GM23338 (cell line): ENCODE measurements at regions not wholly inside any gene's neighbourhood (a gene's known extent, or its start where the extent isn't known, plus 50 kb on each side); places are given as distances from the start of the nearest gene placed in this dataset.

Source experiments
- ATAC-seq: fragments of 200-7000 bp; cut with Tn5 transposase; 3 replicates; pipeline ENCODE4 v1.9.1; 2020
- DNase-seq: peaks from one replicate; pipeline ENCODE4 v3.0.0-alpha.2; 2015; ENCODE audit warnings: low spot score
- H2AFZ ChIP-seq: fragments of 200-600 bp; sonication (generic); 2 replicates; pipeline ENCODE4 v1.8.0; 2016; ENCODE audit warnings: antibody characterized with exemption, mild to moderate bottlenecking, moderate library complexity
- H3F3A ChIP-seq: fragments of 200-600 bp; sonication (generic); replicated peaks from 2 replicates; pipeline ENCODE4 v1.8.0; 2017; ENCODE audit warnings: antibody characterized with exemption, mixed run types, low read depth
- H3K27ac ChIP-seq: fragments of 200-600 bp; sonication (generic); 2 replicates; pipeline ENCODE4 v1.6.1; 2016; ENCODE audit warnings: low read depth
- H3K27me3 ChIP-seq: fragments of 200-600 bp; sonication (generic); 2 replicates; pipeline ENCODE4 v1.8.0; 2016; ENCODE audit warnings: mild to moderate bottlenecking, mixed run types, moderate library complexity; ENCODE audit not compliant: insufficient read depth
- H3K36me3 ChIP-seq: fragments of 200-600 bp; sonication (generic); 2 replicates; pipeline ENCODE4 v1.8.0; 2016; ENCODE audit warnings: mild to moderate bottlenecking; ENCODE audit not compliant: insufficient read depth
- H3K4me1 ChIP-seq: fragments of 200-600 bp; sonication (generic); 2 replicates; pipeline ENCODE4 v1.8.0; 2016; ENCODE audit warnings: mild to moderate bottlenecking, moderate library complexity; ENCODE audit not compliant: insufficient read depth
- H3K4me2 ChIP-seq: fragments of 200-600 bp; sonication (generic); 2 replicates; pipeline ENCODE4 v1.7.1; 2017; ENCODE audit warnings: mixed run types
- H3K4me3 ChIP-seq: fragments of 200-600 bp; sonication (generic); 2 replicates; pipeline ENCODE4 v1.6.1; 2016; ENCODE audit warnings: mixed run types
- H3K79me2 ChIP-seq: fragments of 200-600 bp; sonication (generic); replicated peaks from 2 replicates; pipeline ENCODE4 v1.8.0; 2017; ENCODE audit warnings: mild to moderate bottlenecking; ENCODE audit not compliant: insufficient read depth
- H3K9me2 ChIP-seq: fragments of 200-600 bp; sonication (generic); 2 replicates; pipeline ENCODE4 v1.8.0; 2017; ENCODE audit not compliant: insufficient read depth
- H4K20me1 ChIP-seq: fragments of 200-600 bp; sonication (generic); replicated peaks from 2 replicates; pipeline ENCODE4 v1.8.0; 2017; ENCODE audit warnings: mild to moderate bottlenecking; ENCODE audit not compliant: insufficient read depth
- H3K27ac Mint-ChIP-seq: 2 replicates; pipeline ENCODE4 v1.8.0; 2020; ENCODE audit warnings: inconsistent platforms, mild to moderate bottlenecking, moderate library complexity, mixed read lengths
- H3K27me3 Mint-ChIP-seq: 3 replicates; pipeline ENCODE4 v1.8.0; 2022; ENCODE audit warnings: low read depth, mild to moderate bottlenecking, moderate library complexity, mixed read lengths, inconsistent platforms; ENCODE audit not compliant: insufficient read depth, poor library complexity
- H3K36me3 Mint-ChIP-seq: 3 replicates; pipeline ENCODE4 v1.8.0; 2021; ENCODE audit warnings: low read depth, mild to moderate bottlenecking, inconsistent platforms, moderate library complexity, mixed read lengths
- H3K4me1 Mint-ChIP-seq: 3 replicates; pipeline ENCODE4 v1.8.0; 2020; ENCODE audit warnings: mild to moderate bottlenecking, inconsistent platforms, mixed read lengths
- H3K4me3 Mint-ChIP-seq: 3 replicates; pipeline ENCODE4 v1.8.0; 2021; ENCODE audit warnings: moderate library complexity, mild to moderate bottlenecking, inconsistent platforms, mixed read lengths
- H3K9me3 Mint-ChIP-seq: 3 replicates; pipeline ENCODE4 v1.8.0; 2020; ENCODE audit warnings: moderate library complexity, mild to moderate bottlenecking, inconsistent platforms, mixed read lengths
- CREB1 ChIP-seq: fragments of 250-450 bp; sonication (Bioruptor Pico); IDR thresholded peaks from 2 replicates; pipeline ENCODE4 v1.5.0; 2020; ENCODE audit warnings: low read depth, mild to moderate bottlenecking, moderate library complexity
- CTCF ChIP-seq, 2 experiments: fragments of 200-600 bp in 1 of 2; sonication (generic) in 1 of 2; conservative IDR thresholded peaks; 2 replicates each; pipeline versions ENCODE4 v1.5.1 to v1.6.1; 2016 to 2017; ENCODE audit warnings: antibody characterized with exemption in 2 of 2, low read depth in 2 of 2, mild to moderate bottlenecking in 2 of 2, moderate library complexity in 1 of 2
- ETS1 ChIP-seq: IDR thresholded peaks from 2 replicates; pipeline ENCODE4 v1.6.1; 2016; ENCODE audit warnings: antibody characterized with exemption
- EZH2 ChIP-seq: fragments of 200-600 bp; sonication (generic); IDR thresholded peaks from one replicate; pipeline ENCODE4 v1.8.0; 2017; ENCODE audit warnings: antibody characterized with exemption, mild to moderate bottlenecking, low read depth; ENCODE audit not compliant: unreplicated experiment
- EZH2phosphoT487 ChIP-seq: fragments of 200-600 bp; sonication (generic); IDR thresholded peaks from one replicate; pipeline ENCODE4 v1.8.1; 2018; ENCODE audit warnings: antibody characterized with exemption; ENCODE audit not compliant: unreplicated experiment
- JUNB ChIP-seq: IDR thresholded peaks from one replicate; pipeline ENCODE4 v1.6.1; 2016; ENCODE audit warnings: antibody characterized with exemption; ENCODE audit not compliant: unreplicated experiment
- NANOG ChIP-seq: IDR thresholded peaks from 2 replicates; pipeline ENCODE4 v1.6.1; 2016; ENCODE audit warnings: antibody characterized with exemption, borderline replicate concordance
- POLR2AphosphoS5 ChIP-seq: IDR thresholded peaks from 2 replicates; pipeline ENCODE4 v1.6.1; 2016; ENCODE audit warnings: antibody characterized with exemption, low read depth
- REST ChIP-seq: IDR thresholded peaks from one replicate; pipeline ENCODE4 v1.6.1; 2018; ENCODE audit warnings: antibody characterized with exemption; ENCODE audit not compliant: unreplicated experiment
- STAT1 ChIP-seq: IDR thresholded peaks from one replicate; pipeline ENCODE4 v1.6.1; 2016; ENCODE audit warnings: antibody characterized with exemption; ENCODE audit not compliant: unreplicated experiment
- ZNF114 ChIP-seq: fragments of 250-450 bp; sonication (Bioruptor Pico); IDR thresholded peaks from 2 replicates; pipeline ENCODE4 v1.5.0; 2020; ENCODE audit warnings: mild to moderate bottlenecking, moderate library complexity
- ZNF331 ChIP-seq: fragments of 250-450 bp; sonication (Bioruptor Pico); IDR thresholded peaks from 2 replicates; pipeline ENCODE4 v1.5.0; 2020; ENCODE audit warnings: low read depth, mild to moderate bottlenecking, moderate library complexity
- ZNF462 ChIP-seq: fragments of 250-450 bp; sonication (Bioruptor Pico); IDR thresholded peaks from 2 replicates; pipeline ENCODE4 v1.5.0; 2020; ENCODE audit warnings: mild to moderate bottlenecking, moderate library complexity

- no peaks in the 10 kb centered on the region for H3K79me2 ChIP-seq
- DNase-seq (no peak), ATAC-seq (peak; percentile 51; the same call in 1 of the 3 replicates)
- H3K9me2 ChIP-seq: peaks cover 10% of the 10 kb centered on the region; the same call in 1 of the 2 replicates
- H3K27me3 ChIP-seq: no peaks in the 10 kb centered on the region
- peak overlapping the region; percentile 45; the same call in 1 of the 2 replicates for H3K4me2 ChIP-seq
- H4K20me1 ChIP-seq: no peaks in the 10 kb centered on the region
- peaks cover 23% of the 10 kb centered on the region for H3K4me1 ChIP-seq
- H3K4me3 ChIP-seq: no peak overlapping the region
- Mint-ChIP-seq H3K36me3 (no peaks in the 10 kb centered on the region), H3K27ac (no peak overlapping the region), H3K4me1 (peaks cover 15% of the 10 kb centered on the region), H3K27me3 (no peaks in the 10 kb centered on the region), H3K4me3 (no peak overlapping the region), H3K9me3 (no peaks in the 10 kb centered on the region; the same call in 2 of the 3 replicates)
- no peak overlapping the region for H3K27ac ChIP-seq
- no peaks in the 10 kb centered on the region for H3F3A ChIP-seq
- no peaks in the 10 kb centered on the region for H3K36me3 ChIP-seq
- TF ChIP-seq ETS1 (no peak), CREB1 (CRISPR knock-in tag) (no peak), EZH2phosphoT487 (no peak), STAT1 (no peak), JUNB (no peak), EZH2 (no peak), ZNF114 (no peak), ZNF331 (CRISPR knock-in tag) (no peak), ZNF462 (CRISPR knock-in tag) (no peak), REST (no peak), CTCF (conservative IDR thresholded peaks at IDR 0.05; ENCODE audit: low read depth in 2 of 2) (no peak), NANOG (no peak), POLR2AphosphoS5 (no peak)
- peak overlapping the region; percentile 90 for H2AFZ ChIP-seq
Observed at GRCh38 chr1:163875200-163875926, 553.6 kb downstream of the NUF2 start.
